ENCODE measurements at regions not wholly inside any gene's neighbourhood (a gene's known extent, or its start where the extent isn't known, plus 50 kb on each side); places are given as distances from the start of the nearest gene placed in this dataset.
"Not testable (repeated sequence)": the region's sequence is repeated elsewhere in the genome, so short reads cannot be mapped to it uniquely, and the experiment has no call there.

DNA sequence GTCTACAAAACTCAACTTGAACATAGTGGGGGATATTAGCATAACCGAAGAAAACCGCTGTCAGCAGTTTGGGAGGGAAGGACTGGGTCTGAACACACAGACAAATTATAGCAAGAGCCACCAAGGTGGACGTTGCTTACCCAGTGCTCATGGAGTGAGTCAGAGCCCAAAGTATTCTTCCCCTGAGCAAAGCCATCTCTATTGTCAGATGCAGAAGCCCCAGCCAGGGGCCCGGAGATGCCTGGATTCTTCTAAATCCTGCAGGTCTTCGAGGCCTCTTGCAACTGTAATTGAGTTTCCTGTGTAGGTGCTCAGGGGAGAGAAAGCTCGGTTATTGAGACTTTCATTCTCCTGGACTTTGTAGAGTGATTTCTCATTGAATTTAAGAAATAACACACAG lies 384.5 kb downstream of the IRS2 start:
- TF ChIP-seq, protein P1, sequence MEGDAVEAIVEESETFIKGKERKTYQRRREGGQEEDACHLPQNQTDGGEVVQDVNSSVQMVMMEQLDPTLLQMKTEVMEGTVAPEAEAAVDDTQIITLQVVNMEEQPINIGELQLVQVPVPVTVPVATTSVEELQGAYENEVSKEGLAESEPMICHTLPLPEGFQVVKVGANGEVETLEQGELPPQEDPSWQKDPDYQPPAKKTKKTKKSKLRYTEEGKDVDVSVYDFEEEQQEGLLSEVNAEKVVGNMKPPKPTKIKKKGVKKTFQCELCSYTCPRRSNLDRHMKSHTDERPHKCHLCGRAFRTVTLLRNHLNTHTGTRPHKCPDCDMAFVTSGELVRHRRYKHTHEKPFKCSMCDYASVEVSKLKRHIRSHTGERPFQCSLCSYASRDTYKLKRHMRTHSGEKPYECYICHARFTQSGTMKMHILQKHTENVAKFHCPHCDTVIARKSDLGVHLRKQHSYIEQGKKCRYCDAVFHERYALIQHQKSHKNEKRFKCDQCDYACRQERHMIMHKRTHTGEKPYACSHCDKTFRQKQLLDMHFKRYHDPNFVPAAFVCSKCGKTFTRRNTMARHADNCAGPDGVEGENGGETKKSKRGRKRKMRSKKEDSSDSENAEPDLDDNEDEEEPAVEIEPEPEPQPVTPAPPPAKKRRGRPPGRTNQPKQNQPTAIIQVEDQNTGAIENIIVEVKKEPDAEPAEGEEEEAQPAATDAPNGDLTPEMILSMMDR (conservative IDR thresholded peaks at IDR 0.05; ENCODE audit: low read depth, low read length), result no peak
- H3K4me3 ChIP-seq (ENCODE audit: low read depth, low read length), result no peak overlapping the region
- DNase-seq (ENCODE audit: low read depth), result no peak

DNA sequence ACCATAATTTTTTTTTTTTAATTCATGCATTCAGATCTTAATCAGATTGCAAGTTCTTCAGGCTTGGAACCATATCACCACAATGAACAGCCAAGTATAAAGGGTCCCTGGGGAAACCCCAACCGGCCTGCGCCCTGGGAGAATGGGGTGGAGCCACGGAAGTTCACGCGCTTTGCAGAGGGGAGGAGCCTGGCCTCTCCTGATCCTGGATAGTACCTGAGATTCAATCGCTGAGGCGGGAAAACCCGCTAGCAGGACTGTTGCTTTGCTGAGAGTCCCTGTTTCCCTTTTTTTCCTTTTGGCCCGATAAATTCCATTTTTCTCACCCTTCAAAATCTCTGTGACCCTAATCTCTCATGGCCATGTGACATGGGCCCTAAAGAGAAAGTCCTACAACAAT lies 385.1 kb downstream of the IRS2 start:
- DNase-seq (ENCODE audit: low read depth), result no peak
- H3K4me3 ChIP-seq (ENCODE audit: low read depth, low read length), result no peak overlapping the region
- TF ChIP-seq, protein P1 (conservative IDR thresholded peaks at IDR 0.05; ENCODE audit: low read depth, low read length), result no peak

DNA sequence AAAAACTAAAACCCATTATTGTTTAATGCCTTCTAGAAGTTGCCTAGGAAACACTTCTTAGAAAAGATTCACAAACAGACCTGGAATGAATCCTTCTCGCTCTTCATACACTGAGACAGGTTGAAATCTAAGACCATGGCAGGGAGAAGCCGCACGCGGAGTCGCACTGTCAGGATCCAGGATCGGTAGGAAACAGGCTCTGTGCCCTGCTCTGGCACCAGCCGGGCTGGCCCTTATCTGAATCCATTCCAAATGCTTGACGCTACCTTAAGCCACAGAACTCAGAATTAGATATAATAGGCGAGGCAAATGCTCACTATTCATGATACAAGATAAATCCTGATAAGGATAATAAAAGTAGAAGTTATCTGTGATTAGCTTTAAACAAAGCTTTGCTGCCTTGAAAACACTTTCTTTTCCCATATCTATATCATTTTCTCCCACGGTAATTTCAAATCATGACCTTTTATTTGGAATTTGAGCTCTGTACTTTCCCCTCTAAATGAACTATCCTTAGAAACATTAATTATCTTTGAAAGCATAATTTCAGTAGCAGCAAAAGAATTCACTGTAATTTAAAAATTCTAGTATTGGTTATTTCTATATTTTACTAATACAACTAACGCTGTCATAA lies 385.6 kb downstream of the IRS2 start:
- no peak overlapping the region for H3K4me3 ChIP-seq (ENCODE audit: low read depth, low read length)
- DNase-seq (ENCODE audit: low read depth), result no peak
- TF ChIP-seq, protein P1 (conservative IDR thresholded peaks at IDR 0.05; ENCODE audit: low read depth, low read length), result no peak

DNA sequence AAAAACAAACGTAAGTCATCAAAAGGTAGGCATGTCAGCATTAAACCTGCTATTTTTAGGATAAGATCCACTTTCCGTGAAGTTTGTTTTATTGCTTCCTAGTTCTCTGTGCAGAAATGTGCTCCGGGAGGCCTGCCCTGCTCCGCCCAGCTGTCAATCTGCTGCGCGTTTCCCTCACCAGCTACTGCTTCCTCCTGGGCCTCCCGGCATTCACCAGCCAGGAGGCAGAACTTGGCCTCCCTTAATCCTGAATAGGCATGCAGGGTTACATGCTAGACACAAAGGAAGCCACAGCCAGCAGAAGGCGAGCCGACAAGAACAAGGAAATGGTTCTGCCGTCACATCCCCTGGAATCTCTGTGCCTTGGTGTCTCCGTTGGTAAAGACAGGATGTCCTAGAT lies 386.2 kb downstream of the IRS2 start:
- DNase-seq (ENCODE audit: low read depth), result no peak
- H3K4me3 ChIP-seq (ENCODE audit: low read depth, low read length), result no peak overlapping the region
- TF ChIP-seq, protein P1 (conservative IDR thresholded peaks at IDR 0.05; ENCODE audit: low read depth, low read length), result no peak

DNA sequence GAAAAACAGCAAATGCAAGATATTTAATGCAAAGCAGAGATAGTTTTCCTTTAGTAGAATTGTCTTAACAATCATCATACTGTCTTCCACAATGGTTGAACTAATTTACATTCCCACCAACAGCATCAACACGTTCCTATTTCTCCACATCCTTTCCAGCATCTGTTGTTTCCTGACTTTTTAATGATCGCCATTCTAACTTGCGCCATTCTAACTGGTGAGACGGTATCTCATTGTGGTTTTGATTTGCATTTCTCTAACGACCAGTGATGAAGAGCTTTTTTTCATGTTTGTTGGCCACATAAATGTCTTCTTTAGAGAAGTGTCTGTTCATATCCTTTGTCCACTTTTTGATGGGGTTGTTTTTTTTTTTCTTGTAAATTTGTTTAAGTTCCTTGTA lies 388.3 kb downstream of the IRS2 start:
- not testable (repeated sequence) for DNase-seq (ENCODE audit: low read depth); H3K4me3 ChIP-seq (ENCODE audit: low read depth, low read length)

DNA sequence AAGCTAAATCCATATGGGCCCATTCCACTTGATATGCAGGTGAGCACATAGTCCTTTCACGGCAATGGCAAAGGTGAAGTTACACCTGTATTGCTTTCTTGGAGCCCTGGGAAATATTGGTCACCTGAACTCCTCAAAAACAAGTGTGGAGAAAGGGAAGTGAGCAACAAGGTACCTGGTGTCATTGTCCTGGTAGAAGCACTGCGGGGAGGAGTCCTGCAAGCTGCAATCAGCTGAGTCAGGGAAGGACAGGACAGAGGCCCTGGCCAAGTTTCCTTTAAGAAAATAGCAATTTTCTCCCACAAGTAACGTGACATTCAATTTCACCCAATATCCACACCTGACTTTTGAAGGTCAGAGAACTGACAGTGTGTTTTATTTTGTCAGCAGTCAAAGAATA lies 389.1 kb downstream of the IRS2 start:
- TF ChIP-seq, protein P1 (conservative IDR thresholded peaks at IDR 0.05; ENCODE audit: low read depth, low read length), result no peak
- DNase-seq (ENCODE audit: low read depth), result no peak
- no peak overlapping the region for H3K4me3 ChIP-seq (ENCODE audit: low read depth, low read length)

DNA sequence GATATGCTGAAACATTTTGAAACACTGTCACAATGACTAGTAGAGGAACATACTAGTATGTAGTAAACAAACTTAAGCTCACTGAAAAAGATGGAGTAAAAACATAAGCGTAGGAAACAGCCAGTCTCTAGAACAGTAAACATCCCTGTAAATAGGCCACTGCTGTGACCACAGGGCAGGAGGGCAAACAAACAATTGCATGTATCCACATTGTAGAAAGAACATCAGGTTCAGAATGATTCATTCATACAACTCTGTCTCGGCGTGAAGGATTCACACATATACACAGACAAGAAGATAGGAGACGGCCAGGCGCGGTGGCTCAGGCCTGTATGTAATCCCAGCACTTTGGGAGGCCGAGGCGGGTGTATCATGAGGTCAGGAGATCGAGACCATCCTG lies 390.1 kb downstream of the IRS2 start:
- TF ChIP-seq, protein P1 (conservative IDR thresholded peaks at IDR 0.05; ENCODE audit: low read depth, low read length), result no peak
- H3K4me3 ChIP-seq (ENCODE audit: low read depth, low read length), result no peak overlapping the region
- DNase-seq (ENCODE audit: low read depth), result no peak
